Neuron (in vitro differentiated cells): ENCODE measurements at regions not wholly inside any gene's neighbourhood (a gene's known extent, or its start where the extent isn't known, plus 50 kb on each side); places are given as distances from the start of the nearest gene placed in this dataset.

Source experiments
- H2AFZ ChIP-seq: one replicate; pipeline ENCODE4 v1.6.1; 2013; ENCODE audit warnings: low read depth, mild to moderate bottlenecking, inconsistent platforms, low read length, moderate library complexity
- H3K27me3 ChIP-seq: one replicate; pipeline ENCODE4 v1.6.1; 2013; ENCODE audit warnings: low read length; ENCODE audit not compliant: insufficient read depth
- H3K36me3 ChIP-seq: one replicate; pipeline ENCODE4 v1.6.1; 2013; ENCODE audit warnings: low read length; ENCODE audit not compliant: insufficient read depth
- H3K4me1 ChIP-seq: one replicate; pipeline ENCODE4 v1.6.1; 2013; ENCODE audit warnings: low read length; ENCODE audit not compliant: insufficient read depth
- H3K4me3 ChIP-seq: 2 replicates; pipeline ENCODE4 v1.5.1; 2013; ENCODE audit warnings: mild to moderate bottlenecking, low read length, moderate library complexity
- H3K9me3 ChIP-seq: one replicate; pipeline ENCODE4 v1.6.1; 2013; ENCODE audit warnings: low read length

GRCh38 chr21:35905963-35906345, 154.4 kb downstream of the SETD4 start:
- H3K4me1 ChIP-seq, result no peaks in the 10 kb centered on the region
- no peak overlapping the region for H3K4me3 ChIP-seq

GRCh38 chr21:35905096-35905962, 155.0 kb downstream of the SETD4 start:
- Histone ChIP-seq H3K27me3 (no peaks in the 10 kb centered on the region), H3K4me3 (no peak overlapping the region), H3K9me3 (no peaks in the 10 kb centered on the region), H3K4me1 (no peaks in the 10 kb centered on the region), H3K36me3 (no peaks in the 10 kb centered on the region), H2AFZ (no peak overlapping the region)

More at GRCh38 chr21:35905963-35906345, 154.4 kb downstream of the SETD4 start:
- H3K27me3 ChIP-seq, result no peaks in the 10 kb centered on the region
- no peak overlapping the region for H2AFZ ChIP-seq
- H3K9me3 ChIP-seq, result no peaks in the 10 kb centered on the region
- no peaks in the 10 kb centered on the region for H3K36me3 ChIP-seq

- H3K27me3 ChIP-seq, result no peaks in the 10 kb centered on the region
- H2AFZ ChIP-seq, result no peak overlapping the region
- no peaks in the 10 kb centered on the region for H3K4me1 ChIP-seq
- H3K4me3 ChIP-seq, result no peak overlapping the region
- H3K9me3 ChIP-seq, result no peaks in the 10 kb centered on the region
- H3K36me3 ChIP-seq, result no peaks in the 10 kb centered on the region
These were observed 159.8 kb downstream of the SETD4 start for GRCh38 chr21:35900539-35900938.

GRCh38 chr21:35896060-35896459, 164.3 kb downstream of the SETD4 start:
- H3K36me3 ChIP-seq, result no peaks in the 10 kb centered on the region
- H3K4me1 ChIP-seq, result no peaks in the 10 kb centered on the region
- no peak overlapping the region for H2AFZ ChIP-seq
- H3K4me3 ChIP-seq, result no peak overlapping the region
- H3K27me3 ChIP-seq, result peaks cover 2% of the 10 kb centered on the region
- H3K9me3 ChIP-seq, result no peaks in the 10 kb centered on the region

GRCh38 chr21:35895598-35895997, 164.7 kb downstream of the SETD4 start:
- Histone ChIP-seq H3K9me3 (no peaks in the 10 kb centered on the region), H3K36me3 (no peaks in the 10 kb centered on the region), H3K4me1 (no peaks in the 10 kb centered on the region), H3K27me3 (peaks cover 2% of the 10 kb centered on the region), H3K4me3 (no peak overlapping the region), H2AFZ (no peak overlapping the region)

GRCh38 chr21:35893156-35893555, 167.2 kb downstream of the SETD4 start:
- H3K4me1 ChIP-seq, result no peaks in the 10 kb centered on the region
- H3K27me3 ChIP-seq, result peaks cover 5% of the 10 kb centered on the region
- H3K4me3 ChIP-seq, result no peak overlapping the region
- H3K9me3 ChIP-seq, result no peaks in the 10 kb centered on the region
- no peak overlapping the region for H2AFZ ChIP-seq
- H3K36me3 ChIP-seq, result no peaks in the 10 kb centered on the region

GRCh38 chr21:35886887-35887286, 173.4 kb downstream of the SETD4 start:
- H3K4me1 ChIP-seq, result no peaks in the 10 kb centered on the region
- H3K36me3 ChIP-seq, result no peaks in the 10 kb centered on the region
- no peak overlapping the region for H2AFZ ChIP-seq
- no peaks in the 10 kb centered on the region for H3K9me3 ChIP-seq
- H3K27me3 ChIP-seq, result peaks cover 5% of the 10 kb centered on the region
- H3K4me3 ChIP-seq, result no peak overlapping the region

GRCh38 chr21:35885942-35886541, 174.3 kb downstream of the SETD4 start:
- Histone ChIP-seq H3K4me1 (no peaks in the 10 kb centered on the region), H3K9me3 (no peaks in the 10 kb centered on the region), H3K36me3 (no peaks in the 10 kb centered on the region), H2AFZ (no peak overlapping the region), H3K4me3 (no peak overlapping the region), H3K27me3 (peaks cover 3% of the 10 kb centered on the region)

GRCh38 chr21:35882791-35883240, 177.5 kb downstream of the SETD4 start:
- Histone ChIP-seq H2AFZ (no peak overlapping the region), H3K9me3 (no peaks in the 10 kb centered on the region), H3K4me1 (no peaks in the 10 kb centered on the region), H3K36me3 (no peaks in the 10 kb centered on the region), H3K4me3 (no peak overlapping the region), H3K27me3 (no peaks in the 10 kb centered on the region)

- Histone ChIP-seq H3K4me3 (no peak overlapping the region), H3K27me3 (no peaks in the 10 kb centered on the region), H3K9me3 (no peaks in the 10 kb centered on the region), H3K4me1 (peaks cover 5% of the 10 kb centered on the region), H3K36me3 (no peaks in the 10 kb centered on the region), H2AFZ (no peak overlapping the region)
These were observed 186.9 kb downstream of the SETD4 start for GRCh38 chr21:35873441-35873840.

GRCh38 chr21:35871906-35872305, 188.4 kb downstream of the SETD4 start:
- Histone ChIP-seq H3K4me1 (peaks cover 5% of the 10 kb centered on the region), H3K27me3 (no peaks in the 10 kb centered on the region), H3K4me3 (no peak overlapping the region), H3K36me3 (no peaks in the 10 kb centered on the region), H3K9me3 (no peaks in the 10 kb centered on the region), H2AFZ (no peak overlapping the region)

- Histone ChIP-seq H3K9me3 (no peaks in the 10 kb centered on the region), H3K36me3 (no peaks in the 10 kb centered on the region), H3K4me3 (no peak overlapping the region)
These were observed 191.5 kb downstream of the SETD4 start for GRCh38 chr21:35868869-35869223.

GRCh38 chr21:35868005-35868868, 192.1 kb downstream of the SETD4 start:
- Histone ChIP-seq H3K9me3 (no peaks in the 10 kb centered on the region), H2AFZ (no peak overlapping the region), H3K36me3 (no peaks in the 10 kb centered on the region), H3K4me3 (no peak overlapping the region), H3K4me1 (peaks cover 5% of the 10 kb centered on the region), H3K27me3 (no peaks in the 10 kb centered on the region)

More at GRCh38 chr21:35868869-35869223, 191.5 kb downstream of the SETD4 start:
- no peak overlapping the region for H2AFZ ChIP-seq
- H3K27me3 ChIP-seq, result no peaks in the 10 kb centered on the region
- H3K4me1 ChIP-seq, result peaks cover 5% of the 10 kb centered on the region
